GM12873 (cell line): ENCODE measurements at regions not wholly inside any gene's neighbourhood (a gene's known extent, or its start where the extent isn't known, plus 50 kb on each side); places are given as distances from the start of the nearest gene placed in this dataset.

Experiments used
- TF ChIP-seq, protein P1 (sequence below): IDR thresholded peaks from 2 replicates; pipeline ENCODE4 v1.5.1; 2012; ENCODE audit warnings: low read depth, mild to moderate bottlenecking, moderate library complexity, low read length, control low read depth; ENCODE audit not compliant: insufficient read depth; ENCODE audit errors: missing control alignments

DNA sequence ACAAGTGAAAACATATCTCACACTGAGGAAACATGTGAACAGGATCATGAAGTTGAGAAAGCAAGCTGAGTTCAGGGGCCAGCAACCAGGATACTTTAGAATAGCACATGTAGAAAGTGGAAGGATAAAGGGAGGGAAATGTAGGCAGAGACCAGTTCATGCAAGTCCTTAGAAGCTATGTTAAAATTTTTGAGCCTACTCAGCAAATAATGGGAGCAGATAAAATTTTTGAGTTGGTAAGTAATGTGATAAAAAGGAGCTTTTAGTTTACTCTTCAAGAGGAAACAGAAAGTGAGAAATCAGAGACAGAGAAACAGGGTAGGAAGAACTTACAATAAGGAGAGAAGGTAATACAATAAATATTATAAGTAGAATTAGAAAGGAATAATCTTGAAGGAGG, 105.6 kb upstream of the ZBTB20 start:
- TF ChIP-seq, protein P1, sequence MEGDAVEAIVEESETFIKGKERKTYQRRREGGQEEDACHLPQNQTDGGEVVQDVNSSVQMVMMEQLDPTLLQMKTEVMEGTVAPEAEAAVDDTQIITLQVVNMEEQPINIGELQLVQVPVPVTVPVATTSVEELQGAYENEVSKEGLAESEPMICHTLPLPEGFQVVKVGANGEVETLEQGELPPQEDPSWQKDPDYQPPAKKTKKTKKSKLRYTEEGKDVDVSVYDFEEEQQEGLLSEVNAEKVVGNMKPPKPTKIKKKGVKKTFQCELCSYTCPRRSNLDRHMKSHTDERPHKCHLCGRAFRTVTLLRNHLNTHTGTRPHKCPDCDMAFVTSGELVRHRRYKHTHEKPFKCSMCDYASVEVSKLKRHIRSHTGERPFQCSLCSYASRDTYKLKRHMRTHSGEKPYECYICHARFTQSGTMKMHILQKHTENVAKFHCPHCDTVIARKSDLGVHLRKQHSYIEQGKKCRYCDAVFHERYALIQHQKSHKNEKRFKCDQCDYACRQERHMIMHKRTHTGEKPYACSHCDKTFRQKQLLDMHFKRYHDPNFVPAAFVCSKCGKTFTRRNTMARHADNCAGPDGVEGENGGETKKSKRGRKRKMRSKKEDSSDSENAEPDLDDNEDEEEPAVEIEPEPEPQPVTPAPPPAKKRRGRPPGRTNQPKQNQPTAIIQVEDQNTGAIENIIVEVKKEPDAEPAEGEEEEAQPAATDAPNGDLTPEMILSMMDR = no peak

DNA sequence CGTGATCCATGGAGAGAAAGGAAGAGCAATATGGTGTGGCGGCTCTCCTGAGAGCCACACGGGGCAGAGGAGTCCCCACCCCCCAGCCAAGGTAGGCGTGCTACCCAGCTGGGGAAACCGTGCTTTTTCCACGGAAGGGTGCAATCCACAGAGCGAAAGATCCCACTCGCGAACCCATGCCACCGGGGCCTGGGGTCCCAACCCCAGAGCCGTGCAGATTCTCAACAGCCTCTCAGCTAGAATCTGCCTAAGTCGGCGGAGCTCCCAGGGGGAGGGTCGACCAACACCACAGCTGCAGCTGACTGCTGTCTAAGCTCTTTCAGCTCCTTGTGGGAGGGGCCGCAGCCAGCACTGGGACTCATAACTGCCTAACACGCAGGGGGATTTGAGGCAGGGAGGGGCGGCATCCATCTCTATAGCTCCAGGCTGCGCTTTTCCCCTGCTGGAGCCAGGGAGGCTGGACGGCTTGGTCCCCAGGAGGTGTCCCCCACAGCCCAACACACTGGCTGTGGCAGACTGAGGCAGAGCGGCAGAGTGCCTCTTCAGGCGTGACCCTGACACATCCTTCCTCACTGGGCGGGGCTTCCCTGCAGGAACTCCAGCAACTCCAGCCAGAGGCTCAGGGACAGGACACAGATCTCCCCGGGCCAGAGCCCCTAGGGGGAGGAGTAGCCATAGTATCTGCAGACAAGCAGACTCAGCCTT, 107.6 kb upstream of the ZBTB20 start:
- TF ChIP-seq, protein P1 = no peak

DNA sequence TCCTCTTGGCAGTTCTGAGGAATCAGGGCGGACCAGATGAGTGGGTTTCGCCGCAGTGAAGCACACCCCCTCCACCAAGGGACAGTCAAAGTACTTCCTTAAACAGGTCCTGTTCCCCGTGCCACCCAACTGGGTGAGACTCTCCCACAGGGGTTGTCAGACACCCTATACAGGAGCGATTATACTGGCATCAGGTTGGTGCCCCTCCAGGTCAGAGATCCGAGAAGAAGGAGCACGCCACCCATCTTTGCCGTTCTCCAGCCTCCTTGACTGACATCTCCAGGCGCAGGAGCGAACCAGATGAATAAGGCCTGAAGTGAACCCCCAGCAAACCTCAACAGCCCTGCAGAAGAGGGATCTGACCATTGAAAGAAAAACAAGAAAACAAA, 108.1 kb upstream of the ZBTB20 start:
- TF ChIP-seq, protein P1 = no peak

DNA sequence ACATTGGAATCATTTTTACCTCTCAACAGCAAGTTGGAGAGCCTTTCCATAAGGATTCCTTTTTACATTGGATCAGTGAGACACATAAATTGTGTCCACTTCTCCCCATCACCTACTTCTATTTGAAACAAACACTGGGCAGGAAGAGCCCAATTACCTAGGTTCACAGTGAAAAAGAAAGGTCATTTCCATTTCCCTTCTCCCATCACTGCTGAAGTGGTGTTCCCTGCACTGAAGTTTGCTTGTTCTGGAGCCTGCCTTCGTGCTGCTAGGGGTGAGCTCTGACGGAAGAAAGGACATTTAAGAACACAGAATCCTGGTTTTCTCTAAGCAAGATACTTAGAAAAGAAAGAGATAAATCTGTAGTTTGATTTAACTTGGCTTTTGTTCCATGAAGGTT, 123.8 kb upstream of the ZBTB20 start:
- TF ChIP-seq, protein P1 = no peak

DNA sequence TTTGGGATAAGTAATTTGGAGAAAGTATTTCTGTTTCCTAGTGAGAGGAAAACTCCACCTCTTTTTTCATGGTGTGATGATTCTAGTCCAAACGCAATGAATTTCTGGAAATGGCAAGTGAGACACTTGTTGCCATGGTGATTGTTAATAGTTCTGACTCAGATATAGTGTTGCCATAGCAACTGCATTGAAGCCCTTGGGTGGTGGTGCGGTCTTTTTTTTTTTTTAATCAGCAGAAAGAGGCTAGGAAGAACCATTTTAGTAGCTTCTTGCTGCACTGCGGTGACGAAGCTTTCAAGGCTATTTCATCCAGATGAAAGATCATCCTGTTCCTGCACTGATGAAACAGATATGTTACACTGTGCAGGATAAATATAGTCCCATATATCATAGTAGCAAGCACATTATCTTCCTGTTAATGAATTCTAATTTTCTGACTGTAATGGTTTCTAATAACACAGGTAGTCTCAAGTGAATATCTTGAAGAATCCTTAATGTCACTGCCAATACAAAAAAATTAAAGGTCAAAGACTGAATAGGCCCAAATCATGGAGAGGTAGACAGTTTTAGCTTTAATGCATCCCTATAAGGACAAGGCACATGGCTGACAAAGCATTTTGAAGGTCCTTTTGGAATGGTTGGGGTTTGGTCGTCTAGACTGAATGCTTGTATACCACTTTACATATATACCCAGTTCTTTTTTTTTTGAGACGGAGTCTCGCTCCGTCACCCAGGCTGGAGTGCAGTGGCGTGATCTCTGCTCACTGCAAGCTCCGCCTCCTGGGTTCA, 125.1 kb upstream of the ZBTB20 start:
- TF ChIP-seq, protein P1 = no peak

DNA sequence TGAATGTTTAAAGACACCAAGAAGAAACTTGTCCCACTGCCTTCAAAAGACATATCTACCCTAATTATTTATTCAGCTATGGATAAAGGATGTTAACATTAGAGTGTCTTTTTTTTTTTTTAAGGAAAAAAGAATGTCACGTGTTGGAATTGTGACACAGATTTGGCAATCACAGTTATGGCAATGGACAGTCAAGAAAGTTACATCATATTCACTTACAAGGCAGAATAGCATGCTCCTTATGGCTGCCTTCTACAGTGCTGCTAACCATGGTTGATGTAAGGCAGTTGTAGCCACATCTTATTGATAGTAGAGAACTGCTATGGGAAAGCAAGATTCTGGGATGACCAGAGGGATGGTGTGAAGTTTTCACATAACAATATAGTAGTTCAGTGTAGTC, 128.8 kb upstream of the ZBTB20 start:
- TF ChIP-seq, protein P1 = no peak

DNA sequence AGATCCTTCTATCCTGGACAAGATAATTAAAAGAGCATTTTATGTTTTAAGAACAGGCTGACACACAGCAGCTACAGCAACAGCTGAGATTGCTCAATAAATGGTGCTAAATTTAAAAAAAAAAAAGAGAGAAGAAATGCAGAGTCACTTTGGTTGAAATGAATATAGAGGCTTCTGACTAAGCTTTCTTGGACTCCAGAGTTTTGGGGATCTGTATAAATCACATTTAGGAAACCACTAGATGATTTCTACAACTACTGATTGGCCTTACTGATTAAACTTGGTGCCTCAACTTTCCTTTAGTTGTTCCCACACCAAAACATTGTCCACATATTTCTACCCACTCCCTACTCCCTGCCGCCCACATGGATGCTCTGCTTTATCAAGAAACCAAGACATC, 132.9 kb upstream of the ZBTB20 start:
- TF ChIP-seq, protein P1 = no peak
